ENCODE measurements at regions not wholly inside any gene's neighbourhood (a gene's known extent, or its start where the extent isn't known, plus 50 kb on each side); places are given as distances from the start of the nearest gene placed in this dataset.

DNA sequence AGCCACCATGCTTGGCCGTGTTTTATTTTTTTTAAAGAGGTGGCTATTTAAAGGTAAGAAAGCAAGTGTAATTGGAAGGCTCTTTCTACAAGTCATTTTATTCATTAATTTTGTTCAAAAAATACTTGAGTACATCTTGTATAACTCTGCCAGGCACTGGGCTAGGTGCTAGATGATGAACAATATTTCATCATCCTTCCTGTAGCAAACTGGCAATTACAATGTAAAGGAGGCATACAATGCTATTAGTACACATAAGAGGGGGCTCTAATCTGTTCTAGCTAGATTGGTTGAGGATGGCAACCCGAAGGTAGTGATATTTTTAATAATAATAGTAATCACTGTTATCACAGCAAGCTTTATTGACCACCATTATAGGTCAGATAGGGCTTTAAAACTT is 215.5 kb upstream of the KLF14 start:
- no peaks in the 10 kb centered on the region for H3K9me3 ChIP-seq (ENCODE audit: control extremely low read depth in 1 of 5, control insufficient read depth in 4 of 5, insufficient read depth in 2 of 5, low read depth in 1 of 5, low read length in 4 of 5)
- CTCF ChIA-PET = interaction anchor here (0.6 to 1.4 kb wide), 3 partner anchors 9 to 17 kb away, joined by 3 read pairs; no protein-coding TSS in a partner anchor
- H3K27ac ChIP-seq (ENCODE audit: insufficient read depth in 1 of 2, low read depth in 1 of 2, low read length in 2 of 2, poor library complexity in 1 of 2, severe bottlenecking in 2 of 2) = no peak overlapping the region
- no peaks in the 10 kb centered on the region for H3K27me3 ChIP-seq (replicated peaks in 2 of 5; ENCODE audit: control insufficient read depth in 4 of 5, insufficient read depth in 5 of 5, low read length in 4 of 5)
- DNase-seq = no peak
- POLR2A ChIA-PET = no interaction called here
- peaks cover 0 to 6% (median 0%) of the 10 kb centered on the region in 4 experiments for H3K4me1 ChIP-seq (ENCODE audit: control extremely low read depth in 1 of 4, control insufficient read depth in 4 of 4, insufficient read depth in 4 of 4, low read length in 3 of 4)
- H3K36me3 ChIP-seq (ENCODE audit: control insufficient read depth in 4 of 4, insufficient read depth in 4 of 4, low read length in 3 of 4) = peaks cover 0 to 60% (median 12%) of the 10 kb centered on the region in 4 experiments
- no peak overlapping the region for H3K4me3 ChIP-seq (ENCODE audit: control insufficient read depth in 1 of 7, extremely low read depth in 1 of 7, insufficient read depth in 4 of 7, low read depth in 2 of 7, low read length in 6 of 7)
- no CpG with 5 or more reads among the region's 2 CpGs for WGBS (ENCODE audit: insufficient coverage)

DNA sequence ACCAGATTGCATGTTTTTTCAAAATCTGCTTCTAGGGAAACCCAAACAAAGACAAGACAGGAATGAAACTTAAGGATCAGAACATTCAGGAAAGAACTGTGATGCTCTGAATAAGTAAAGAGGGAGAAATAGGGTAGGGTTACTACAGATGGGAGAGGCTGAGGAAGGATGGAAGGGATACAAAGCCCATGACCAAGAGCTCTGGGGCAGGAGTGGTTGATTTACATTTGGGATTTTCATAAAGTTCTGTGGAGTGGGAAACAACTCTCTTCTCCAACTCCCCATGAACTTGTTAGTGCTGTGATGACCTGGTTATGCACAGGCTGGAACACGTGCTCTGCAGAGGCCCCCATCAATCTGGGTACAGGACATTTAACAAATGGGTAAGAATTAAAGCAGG is 216.0 kb upstream of the KLF14 start:
- Histone ChIP-seq H3K4me3 (ENCODE audit: control insufficient read depth in 1 of 7, extremely low read depth in 1 of 7, insufficient read depth in 4 of 7, low read depth in 2 of 7, low read length in 6 of 7) (no peak overlapping the region), H3K9me3 (ENCODE audit: control extremely low read depth in 1 of 5, control insufficient read depth in 4 of 5, insufficient read depth in 2 of 5, low read depth in 1 of 5, low read length in 4 of 5) (no peaks in the 10 kb centered on the region), H3K27me3 (replicated peaks in 2 of 5; ENCODE audit: control insufficient read depth in 4 of 5, insufficient read depth in 5 of 5, low read length in 4 of 5) (no peaks in the 10 kb centered on the region), H3K36me3 (ENCODE audit: control insufficient read depth in 4 of 4, insufficient read depth in 4 of 4, low read length in 3 of 4) (peaks cover 0 to 60% (median 15%) of the 10 kb centered on the region in 4 experiments), H3K27ac (ENCODE audit: insufficient read depth in 1 of 2, low read depth in 1 of 2, low read length in 2 of 2, poor library complexity in 1 of 2, severe bottlenecking in 2 of 2) (no peak overlapping the region), H3K4me1 (ENCODE audit: control extremely low read depth in 1 of 4, control insufficient read depth in 4 of 4, insufficient read depth in 4 of 4, low read length in 3 of 4) (peaks cover 0 to 7% (median 0%) of the 10 kb centered on the region in 4 experiments)
- POLR2A ChIA-PET = no interaction called here
- DNase-seq = no peak
- WGBS (ENCODE audit: insufficient coverage) = 100% methylated on average over 1 of the region's 1 CpG
- CTCF ChIA-PET = interaction anchor here (1.1 to 1.4 kb wide), 2 partner anchors 8 to 16 kb away, joined by 3 read pairs; no protein-coding TSS in a partner anchor

DNA sequence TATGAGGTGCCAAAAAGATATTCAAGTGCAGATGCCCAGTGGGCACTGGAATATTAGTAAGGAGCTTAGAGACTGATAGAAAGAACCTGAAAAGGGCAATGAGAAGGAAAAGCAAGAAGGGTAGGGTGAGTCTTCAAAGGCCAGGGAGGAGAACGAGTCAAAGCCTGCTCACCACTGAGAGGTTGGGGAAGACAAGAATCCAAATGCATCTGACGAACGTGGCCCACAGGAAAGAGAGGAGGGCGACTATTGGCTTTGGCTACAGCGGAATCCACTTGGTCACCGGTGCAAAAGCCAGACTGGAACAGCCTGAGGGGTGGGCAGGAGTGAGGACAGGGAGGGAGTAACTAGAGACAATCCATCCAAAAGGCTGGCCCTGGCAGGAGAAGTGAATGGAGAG is 216.7 kb upstream of the KLF14 start:
- Histone ChIP-seq H3K27ac (ENCODE audit: insufficient read depth in 1 of 2, low read depth in 1 of 2, low read length in 2 of 2, poor library complexity in 1 of 2, severe bottlenecking in 2 of 2) (no peak overlapping the region), H3K9me3 (ENCODE audit: control extremely low read depth in 1 of 5, control insufficient read depth in 4 of 5, insufficient read depth in 2 of 5, low read depth in 1 of 5, low read length in 4 of 5) (no peaks in the 10 kb centered on the region), H3K36me3 (ENCODE audit: control insufficient read depth in 4 of 4, insufficient read depth in 4 of 4, low read length in 3 of 4) (peaks cover 0 to 60% (median 16%) of the 10 kb centered on the region in 4 experiments), H3K4me3 (ENCODE audit: control insufficient read depth in 1 of 7, extremely low read depth in 1 of 7, insufficient read depth in 4 of 7, low read depth in 2 of 7, low read length in 6 of 7) (no peak overlapping the region), H3K27me3 (replicated peaks in 2 of 5; ENCODE audit: control insufficient read depth in 4 of 5, insufficient read depth in 5 of 5, low read length in 4 of 5) (no peaks in the 10 kb centered on the region), H3K4me1 (ENCODE audit: control extremely low read depth in 1 of 4, control insufficient read depth in 4 of 4, insufficient read depth in 4 of 4, low read length in 3 of 4) (peaks cover 0 to 10% (median 2%) of the 10 kb centered on the region in 4 experiments)
- 97% methylated on average over 6 of the region's 6 CpGs for whole genome bisulfite sequencing (ENCODE audit: insufficient coverage)
- ChIA-PET CTCF (no interaction called here), POLR2A (no interaction called here)
- DNase-seq = no peak

DNA sequence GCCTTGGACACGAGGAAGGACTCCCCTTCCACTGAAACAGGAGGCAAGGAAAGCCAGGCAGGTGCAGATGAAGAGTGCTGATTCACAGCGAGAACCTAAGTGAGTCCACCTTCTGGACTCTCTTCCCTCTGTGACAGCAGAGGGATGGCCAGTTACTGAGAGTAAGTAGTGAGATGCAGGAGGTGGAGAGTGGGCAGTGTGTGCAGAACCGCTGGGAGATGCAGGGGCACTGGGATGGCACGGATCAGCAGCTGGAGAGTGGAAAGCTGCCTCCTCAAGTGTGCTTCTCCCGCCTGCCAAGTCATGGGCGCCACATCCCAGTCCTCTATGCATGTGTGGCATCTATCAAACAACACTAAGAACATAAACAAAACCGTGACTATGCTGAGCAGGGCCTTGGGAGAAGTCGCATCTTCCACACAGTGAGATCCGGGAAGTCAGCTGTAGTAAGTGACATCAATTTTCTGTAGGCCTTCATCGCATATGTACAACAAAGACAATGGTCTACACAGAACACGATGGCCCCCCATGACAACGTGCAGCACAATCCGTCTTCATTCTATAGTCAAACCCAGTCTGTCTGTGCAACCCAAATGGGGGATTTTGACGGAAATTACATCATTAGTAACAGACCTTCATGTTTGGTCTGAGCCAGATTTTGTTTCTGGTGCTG is 217.4 kb upstream of the KLF14 start:
- CTCF ChIA-PET = interaction anchor here (0.9 kb wide), 1 partner anchor 36 kb away, joined by 3 read pairs; no protein-coding TSS in a partner anchor
- no peaks in the 10 kb centered on the region for H3K9me3 ChIP-seq (ENCODE audit: control extremely low read depth in 1 of 5, control insufficient read depth in 4 of 5, insufficient read depth in 2 of 5, low read depth in 1 of 5, low read length in 4 of 5)
- H3K27ac ChIP-seq (ENCODE audit: insufficient read depth in 1 of 2, low read depth in 1 of 2, low read length in 2 of 2, poor library complexity in 1 of 2, severe bottlenecking in 2 of 2) = no peak overlapping the region
- H3K4me3 ChIP-seq (ENCODE audit: control insufficient read depth in 1 of 7, extremely low read depth in 1 of 7, insufficient read depth in 4 of 7, low read depth in 2 of 7, low read length in 6 of 7) = no peak overlapping the region
- 89% methylated on average over 9 of the region's 14 CpGs for WGBS (ENCODE audit: insufficient coverage)
- POLR2A ChIA-PET = no interaction called here
- no peaks in the 10 kb centered on the region for H3K27me3 ChIP-seq (replicated peaks in 2 of 5; ENCODE audit: control insufficient read depth in 4 of 5, insufficient read depth in 5 of 5, low read length in 4 of 5)
- DNase-seq = no peak
- peaks cover 0 to 63% (median 14%) of the 10 kb centered on the region in 4 experiments for H3K36me3 ChIP-seq (ENCODE audit: control insufficient read depth in 4 of 4, insufficient read depth in 4 of 4, low read length in 3 of 4)
- H3K4me1 ChIP-seq (ENCODE audit: control extremely low read depth in 1 of 4, control insufficient read depth in 4 of 4, insufficient read depth in 4 of 4, low read length in 3 of 4) = peaks cover 0 to 17% (median 8%) of the 10 kb centered on the region in 4 experiments

DNA sequence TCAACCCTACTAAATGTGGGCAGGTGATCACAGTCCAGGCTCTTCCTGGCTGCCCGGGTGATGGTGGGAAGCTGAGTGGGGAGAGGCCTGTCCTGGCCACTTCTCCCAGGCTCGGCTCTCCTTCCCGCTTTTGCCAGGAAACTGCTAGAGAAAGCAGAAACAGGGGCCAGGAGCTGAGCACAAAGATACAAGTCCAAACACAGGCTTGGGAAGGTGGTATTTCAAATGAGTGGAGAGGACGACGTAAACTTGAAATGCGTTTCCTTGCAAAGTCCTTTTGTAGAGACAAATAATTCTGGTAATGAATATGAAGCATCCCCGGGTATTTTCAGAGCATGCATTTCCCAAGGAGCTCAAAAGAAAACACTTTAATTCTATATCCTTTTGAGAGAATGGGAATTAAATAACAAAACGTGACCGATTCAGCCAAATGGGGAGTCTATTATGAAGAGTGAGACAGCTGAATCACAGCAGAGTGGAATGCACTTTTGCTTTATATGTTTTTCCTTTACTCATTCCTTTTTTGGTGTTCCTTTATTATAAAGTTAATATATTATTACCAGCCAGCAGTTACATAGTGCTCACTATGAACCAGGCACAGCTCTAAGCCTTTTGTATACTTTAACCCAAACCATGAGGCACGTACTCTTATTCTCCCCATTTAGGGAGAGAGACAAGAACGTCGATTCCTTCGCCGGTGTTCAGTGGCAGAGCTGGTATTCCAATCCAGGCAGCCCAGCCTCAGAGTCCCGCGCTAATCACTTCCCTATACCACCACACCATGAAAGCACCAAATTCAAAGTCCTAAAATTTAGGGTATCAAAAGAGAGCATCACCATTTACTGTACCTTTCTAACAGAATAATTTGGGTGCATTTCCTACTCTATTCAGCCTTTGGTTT is 218.2 kb upstream of the KLF14 start:
- Histone ChIP-seq H3K36me3 (ENCODE audit: control insufficient read depth in 4 of 4, insufficient read depth in 4 of 4, low read length in 3 of 4) (peaks cover 0 to 67% (median 14%) of the 10 kb centered on the region in 4 experiments), H3K9me3 (ENCODE audit: control extremely low read depth in 1 of 5, control insufficient read depth in 4 of 5, insufficient read depth in 2 of 5, low read depth in 1 of 5, low read length in 4 of 5) (no peaks in the 10 kb centered on the region), H3K4me3 (ENCODE audit: control insufficient read depth in 1 of 7, extremely low read depth in 1 of 7, insufficient read depth in 4 of 7, low read depth in 2 of 7, low read length in 6 of 7) (no peak overlapping the region), H3K4me1 (ENCODE audit: control extremely low read depth in 1 of 4, control insufficient read depth in 4 of 4, insufficient read depth in 4 of 4, low read length in 3 of 4) (peaks cover 6 to 25% (median 14%) of the 10 kb centered on the region in 4 experiments), H3K27ac (ENCODE audit: insufficient read depth in 1 of 2, low read depth in 1 of 2, low read length in 2 of 2, poor library complexity in 1 of 2, severe bottlenecking in 2 of 2) (no peak overlapping the region), H3K27me3 (replicated peaks in 2 of 5; ENCODE audit: control insufficient read depth in 4 of 5, insufficient read depth in 5 of 5, low read length in 4 of 5) (no peaks in the 10 kb centered on the region)
- POLR2A ChIA-PET = no interaction called here
- DNase-seq = no peak
- WGBS (ENCODE audit: insufficient coverage) = 91% methylated on average over 10 of the region's 16 CpGs
- CTCF ChIA-PET = interaction anchor here (0.9 to 1.4 kb wide), 2 partner anchors 8 to 37 kb away, joined by 3 read pairs; no protein-coding TSS in a partner anchor

DNA sequence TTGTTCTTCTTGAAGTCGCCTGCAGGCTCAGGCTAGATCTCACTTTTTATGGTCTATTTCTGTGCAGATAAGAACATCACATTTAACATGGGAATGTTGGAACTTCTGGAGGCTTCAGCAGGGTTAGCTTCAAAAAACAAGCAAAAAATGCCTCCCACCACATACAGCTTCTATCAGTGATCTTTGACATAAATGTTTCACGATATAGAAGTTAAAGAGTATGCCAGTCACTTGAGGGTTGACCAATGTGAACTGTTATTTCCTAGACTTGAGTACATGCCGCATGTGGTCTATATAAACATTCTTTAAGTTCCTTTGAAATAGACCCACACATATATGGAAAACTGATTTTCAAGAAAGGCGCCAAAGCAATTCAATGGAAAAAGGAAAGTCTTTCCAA is 219.2 kb upstream of the KLF14 start:
- no peak for DNase-seq
- H3K27ac ChIP-seq (ENCODE audit: insufficient read depth in 1 of 2, low read depth in 1 of 2, low read length in 2 of 2, poor library complexity in 1 of 2, severe bottlenecking in 2 of 2) = no peak overlapping the region
- H3K36me3 ChIP-seq (ENCODE audit: control insufficient read depth in 4 of 4, insufficient read depth in 4 of 4, low read length in 3 of 4) = peaks cover 0 to 61% (median 14%) of the 10 kb centered on the region in 4 experiments
- H3K4me1 ChIP-seq (ENCODE audit: control extremely low read depth in 1 of 4, control insufficient read depth in 4 of 4, insufficient read depth in 4 of 4, low read length in 3 of 4) = peaks cover 10 to 35% (median 17%) of the 10 kb centered on the region in 4 experiments
- POLR2A ChIA-PET = no interaction called here
- no peak overlapping the region for H3K4me3 ChIP-seq (ENCODE audit: control insufficient read depth in 1 of 7, extremely low read depth in 1 of 7, insufficient read depth in 4 of 7, low read depth in 2 of 7, low read length in 6 of 7)
- no peaks in the 10 kb centered on the region for H3K9me3 ChIP-seq (ENCODE audit: control extremely low read depth in 1 of 5, control insufficient read depth in 4 of 5, insufficient read depth in 2 of 5, low read depth in 1 of 5, low read length in 4 of 5)
- H3K27me3 ChIP-seq (replicated peaks in 2 of 5; ENCODE audit: control insufficient read depth in 4 of 5, insufficient read depth in 5 of 5, low read length in 4 of 5) = no peaks in the 10 kb centered on the region
- CTCF ChIA-PET = interaction anchor here (1.4 kb wide), 1 partner anchor 9 kb away, joined by 3 read pairs; no protein-coding TSS in a partner anchor
- WGBS (ENCODE audit: insufficient coverage) = 100% methylated on average over 3 of the region's 4 CpGs
